HG02798 (cell line): ENCODE measurements at regions not wholly inside any gene's neighbourhood (a gene's known extent, or its start where the extent isn't known, plus 50 kb on each side); places are given as distances from the start of the nearest gene placed in this dataset.
A peak's percentile ranks its signal among the peaks of the same experiment; 100 is the strongest.
"Not testable (repeated sequence)": the region's sequence is repeated elsewhere in the genome, so short reads cannot be mapped to it uniquely, and the experiment has no call there.

Experiments used
- ATAC-seq: cut with Tn5 transposase; IDR thresholded peaks from one replicate; pipeline ENCODE4 v1.9.1; 2021; ENCODE audit warnings: mild to moderate bottlenecking; ENCODE audit not compliant: unreplicated experiment, poor library complexity

GRCh38 chr4:45006078-45006477 is 279.7 kb upstream of the GNPDA2 start:
- ATAC-seq: no peak

- no peak for ATAC-seq
These were observed 278.6 kb upstream of the GNPDA2 start for GRCh38 chr4:45004847-45005565.

- no peak for ATAC-seq
These were observed 278.0 kb upstream of the GNPDA2 start for GRCh38 chr4:45004326-45004725.

- no peak for ATAC-seq
These were observed 270.0 kb upstream of the GNPDA2 start for GRCh38 chr4:44996276-44996845.

GRCh38 chr4:44988011-44988410 is 261.7 kb upstream of the GNPDA2 start:
- no peak for ATAC-seq

GRCh38 chr4:44985938-44986337 is 259.6 kb upstream of the GNPDA2 start:
- ATAC-seq: no peak

GRCh38 chr4:44985152-44985551 is 258.8 kb upstream of the GNPDA2 start:
- ATAC-seq: no peak

- ATAC-seq: no peak
These were observed 257.7 kb upstream of the GNPDA2 start for GRCh38 chr4:44984083-44984482.

- ATAC-seq: no peak
These were observed 256.7 kb upstream of the GNPDA2 start for GRCh38 chr4:44983083-44983482.

- no peak for ATAC-seq
These were observed 251.7 kb upstream of the GNPDA2 start for GRCh38 chr4:44978020-44978419.

GRCh38 chr4:44965435-44966095 is 239.2 kb upstream of the GNPDA2 start:
- no peak for ATAC-seq

- not testable (repeated sequence) for ATAC-seq
These were observed 237.7 kb upstream of the GNPDA2 start for GRCh38 chr4:44964086-44964485.

GRCh38 chr4:44961001-44961755 is 234.8 kb upstream of the GNPDA2 start:
- no peak for ATAC-seq

- no peak for ATAC-seq
These were observed 205.4 kb upstream of the GNPDA2 start for GRCh38 chr4:44931720-44932119.

- no peak for ATAC-seq
These were observed 202.4 kb upstream of the GNPDA2 start for GRCh38 chr4:44928785-44929184.

GRCh38 chr4:44927399-44928380 is 201.3 kb upstream of the GNPDA2 start:
- peak; percentile 57 for ATAC-seq

- ATAC-seq: peak; percentile 54
These were observed 190.1 kb upstream of the GNPDA2 start for GRCh38 chr4:44916411-44916810.

GRCh38 chr4:44914748-44915147 is 188.4 kb upstream of the GNPDA2 start:
- no peak for ATAC-seq

- ATAC-seq: no peak
These were observed 187.9 kb upstream of the GNPDA2 start for GRCh38 chr4:44914223-44914622.

GRCh38 chr4:44912980-44913379 is 186.6 kb upstream of the GNPDA2 start:
- ATAC-seq: no peak
